ENCODE measurements at regions not wholly inside any gene's neighbourhood (a gene's known extent, or its start where the extent isn't known, plus 50 kb on each side); places are given as distances from the start of the nearest gene placed in this dataset.
A peak's percentile ranks its signal among the peaks of the same experiment; 100 is the strongest.
"Not testable (repeated sequence)": the region's sequence is repeated elsewhere in the genome, so short reads cannot be mapped to it uniquely, and the experiment has no call there.

DNA sequence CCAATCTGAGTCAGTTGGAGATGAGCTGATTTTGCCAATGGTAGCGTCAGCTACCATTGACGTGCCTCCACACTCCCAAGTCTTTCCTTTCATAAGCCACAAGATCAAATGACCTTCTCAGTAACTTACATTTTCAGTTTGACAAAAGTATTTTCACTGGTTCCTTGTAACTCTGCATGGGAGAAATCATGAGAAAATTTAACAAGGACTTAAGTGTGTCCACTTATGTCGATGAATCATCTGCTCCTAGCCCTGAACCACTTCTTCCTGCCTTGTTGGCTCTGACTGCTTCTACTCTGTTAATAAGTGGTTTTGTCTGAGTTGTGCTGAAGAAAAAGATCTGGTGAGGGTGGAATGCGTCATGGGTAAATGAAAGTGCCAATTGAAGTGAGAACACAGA lies 101.2 kb downstream of the NFKBIZ start:
- DNase-seq (ENCODE audit: low spot score) = peak; percentile 57

GRCh38 chr3:101950985-101951733 lies 101.8 kb downstream of the NFKBIZ start:
- DNase-seq (ENCODE audit: low spot score) = no peak

DNA sequence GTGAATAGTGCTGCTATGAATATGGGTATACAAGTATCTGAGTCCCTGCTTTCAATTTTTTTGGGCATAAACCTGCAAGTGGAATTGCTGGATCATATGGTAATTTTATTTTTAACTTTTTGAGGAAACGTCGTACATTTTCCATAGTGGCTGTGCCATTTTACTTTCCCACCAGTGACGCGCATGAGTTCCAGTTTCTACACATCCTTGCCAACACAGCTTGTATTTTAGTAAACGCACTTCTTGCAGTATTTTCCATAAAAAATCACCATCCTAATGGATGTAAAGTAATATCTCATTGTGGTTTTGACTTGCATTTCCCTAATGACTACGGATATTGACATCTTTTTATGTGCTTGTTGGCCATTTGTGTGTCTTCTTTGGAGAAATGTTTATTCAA lies 105.0 kb downstream of the NFKBIZ start:
- DNase-seq (ENCODE audit: low spot score) = no peak

DNA sequence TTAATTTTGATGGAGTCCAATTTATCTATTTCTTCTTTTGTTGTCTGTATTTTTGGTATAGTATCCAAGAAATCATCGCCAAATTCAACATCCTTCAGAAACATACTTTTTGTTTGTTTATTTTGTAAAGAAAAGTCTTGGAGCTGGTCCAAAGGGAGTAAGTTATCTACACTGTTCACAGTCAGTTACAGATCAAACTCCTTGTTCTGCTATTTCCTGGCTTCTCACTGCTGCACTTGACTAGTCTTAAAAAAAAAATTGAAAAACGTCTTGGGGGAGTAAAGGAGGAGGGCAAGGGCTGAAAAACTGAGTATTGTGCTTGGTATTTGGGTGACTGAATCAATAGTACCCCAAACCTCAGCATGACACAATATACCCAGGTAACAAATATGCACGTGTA lies 105.6 kb downstream of the NFKBIZ start:
- DNase-seq (ENCODE audit: low spot score) = no peak

DNA sequence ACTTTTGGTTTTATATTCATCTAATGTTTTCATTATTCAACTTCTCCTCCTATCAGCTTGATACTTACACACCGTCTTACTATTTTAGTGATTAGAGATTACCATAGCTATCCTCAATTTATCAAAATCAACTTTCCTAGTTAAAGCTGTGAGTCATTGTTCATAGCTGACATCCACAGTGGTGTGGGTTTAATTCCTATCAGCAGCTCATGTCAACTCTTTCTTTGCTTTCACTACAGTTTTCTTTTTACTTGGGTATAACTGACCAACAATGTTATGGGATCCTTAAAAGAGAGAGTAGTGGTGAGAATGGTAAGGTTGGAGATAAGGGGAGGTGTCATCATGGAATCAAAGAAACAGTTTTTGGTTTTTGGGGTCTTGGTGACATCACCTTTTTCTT lies 112.7 kb downstream of the NFKBIZ start:
- no peak for DNase-seq (ENCODE audit: low spot score)

DNA sequence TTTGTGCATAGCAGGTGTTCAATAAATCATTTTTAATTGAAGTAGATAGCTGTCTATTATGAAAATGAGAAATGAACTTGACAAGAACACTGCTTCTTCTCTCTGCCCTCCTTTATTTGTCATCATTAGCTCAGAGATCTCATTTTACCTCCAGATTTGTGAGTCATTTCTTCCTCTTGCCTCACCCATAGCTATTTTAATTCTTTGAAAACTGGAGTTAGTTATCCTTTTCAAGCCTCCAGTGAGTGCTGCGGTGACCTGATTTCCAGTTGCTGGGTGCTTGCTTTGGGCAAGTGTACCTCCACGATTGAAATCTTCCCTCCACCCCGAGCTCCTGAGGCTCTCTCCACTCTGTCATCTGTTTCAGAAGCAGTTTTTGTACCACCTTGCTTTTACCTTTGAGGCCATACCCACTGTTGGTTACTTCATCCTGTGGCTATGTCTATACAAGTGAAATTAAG lies 114.6 kb downstream of the NFKBIZ start:
- peak; percentile 31 for DNase-seq (ENCODE audit: low spot score)

GRCh38 chr3:101964861-101965260 lies 115.5 kb downstream of the NFKBIZ start:
- DNase-seq (ENCODE audit: low spot score) = no peak

DNA sequence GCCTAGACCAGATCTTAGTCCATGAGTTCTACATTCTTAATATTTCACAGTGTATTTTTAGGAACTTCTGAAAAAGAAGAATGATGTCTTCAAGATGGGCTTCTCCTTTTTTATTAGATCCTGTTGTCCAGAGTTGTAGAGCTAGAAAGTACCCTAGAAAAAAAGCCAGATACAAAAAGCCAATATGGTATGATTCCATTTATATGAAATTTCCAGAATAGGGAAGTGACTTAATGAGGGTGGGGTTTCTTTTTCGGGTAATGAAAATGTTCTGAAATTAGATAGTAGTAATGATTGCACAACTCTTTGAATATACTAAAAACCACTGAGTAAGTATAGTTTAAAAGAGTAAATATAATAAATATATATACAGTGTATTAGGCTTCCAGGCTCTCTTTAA lies 116.9 kb downstream of the NFKBIZ start:
- DNase-seq (ENCODE audit: low spot score) = no peak

DNA sequence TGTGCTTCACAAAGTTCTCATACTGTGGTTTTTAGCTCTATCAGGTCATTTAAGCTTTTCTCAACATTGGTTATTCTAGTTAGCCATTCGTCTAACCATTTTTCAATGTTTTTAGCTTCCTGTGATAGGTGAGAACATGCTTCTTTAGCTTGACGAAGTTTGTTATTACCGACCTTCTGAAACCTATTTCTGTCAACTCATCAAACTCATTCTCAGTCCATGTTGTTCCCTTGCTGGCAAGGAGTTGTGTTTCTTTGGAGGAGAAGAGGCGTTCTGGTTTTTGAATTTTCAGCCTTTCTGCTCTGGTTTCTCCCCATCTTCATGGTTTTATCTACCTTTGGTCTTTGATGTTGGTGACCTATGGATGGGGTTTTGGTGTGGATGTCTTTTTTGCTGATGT lies 120.9 kb downstream of the NFKBIZ start:
- no peak for DNase-seq (ENCODE audit: low spot score)

DNA sequence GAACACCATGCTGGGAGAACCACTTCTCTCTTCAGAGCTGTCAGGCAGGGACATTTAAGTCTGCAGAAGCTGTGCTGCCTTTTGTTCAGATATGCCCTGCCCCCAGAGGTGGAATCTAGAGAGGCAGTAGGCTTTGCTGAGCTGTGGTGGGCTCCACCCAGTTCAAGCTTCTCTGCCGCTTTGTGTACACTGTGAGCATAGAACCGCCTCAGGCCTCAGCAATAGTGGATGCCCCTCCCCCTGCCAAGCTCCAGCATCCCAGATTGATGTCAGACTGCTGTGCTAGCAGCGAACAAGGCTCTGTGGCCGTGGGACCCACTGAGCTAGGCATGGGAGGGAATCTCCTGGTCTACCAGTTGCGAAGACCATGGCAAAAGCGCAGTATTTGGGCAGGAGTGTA lies 121.6 kb downstream of the NFKBIZ start:
- no peak for DNase-seq (ENCODE audit: low spot score)

DNA sequence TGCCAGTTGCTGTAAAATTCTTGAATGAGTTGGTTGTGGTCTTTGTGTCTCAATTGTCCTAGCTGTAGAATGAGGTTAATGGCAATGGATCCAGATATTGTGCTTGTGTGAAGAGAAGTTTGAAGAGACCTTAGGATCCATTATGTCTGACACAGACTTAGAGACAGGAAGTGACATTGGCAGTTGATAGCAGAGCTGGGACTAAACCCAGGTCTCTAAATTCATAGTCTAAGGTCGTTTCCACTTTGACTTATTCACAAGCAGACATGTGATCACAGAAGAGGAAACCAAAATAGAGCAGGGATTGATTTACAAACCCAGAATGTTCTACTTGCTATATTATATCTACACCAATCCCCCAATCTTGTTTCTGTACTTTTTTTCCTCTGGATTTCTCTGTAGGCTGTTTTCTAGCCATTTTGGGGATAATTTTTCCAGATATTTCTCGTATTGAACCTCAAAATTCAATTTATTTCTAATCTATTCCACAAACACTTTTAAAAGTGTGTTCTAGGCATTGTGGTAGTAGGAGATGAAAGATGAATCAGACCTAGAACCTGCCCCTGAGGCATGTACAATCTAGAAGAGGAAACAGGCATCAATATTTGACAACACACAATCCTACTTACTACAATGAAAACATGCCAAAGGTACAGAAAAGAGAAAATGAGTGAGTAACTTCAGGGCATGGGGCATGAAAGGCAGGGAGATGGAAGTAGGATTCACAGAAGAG lies 123.3 kb downstream of the NFKBIZ start:
- DNase-seq (ENCODE audit: low spot score) = no peak

DNA sequence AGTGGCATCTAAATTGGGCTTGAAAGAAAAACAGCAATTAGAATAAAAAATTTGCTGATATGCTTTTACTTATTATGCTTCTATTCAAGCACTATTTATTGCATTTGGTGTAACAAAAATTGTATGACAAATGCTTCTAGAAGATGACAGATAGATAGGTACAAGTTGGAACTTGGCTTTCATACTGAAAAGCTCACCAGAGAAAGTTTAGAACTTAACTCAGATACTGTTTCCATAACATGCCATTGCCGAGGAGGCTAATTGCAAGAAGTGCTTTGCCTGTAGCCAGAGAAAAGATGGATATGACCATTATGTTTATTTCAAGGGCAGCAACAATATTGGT lies 123.8 kb downstream of the NFKBIZ start:
- no peak for DNase-seq (ENCODE audit: low spot score)

DNA sequence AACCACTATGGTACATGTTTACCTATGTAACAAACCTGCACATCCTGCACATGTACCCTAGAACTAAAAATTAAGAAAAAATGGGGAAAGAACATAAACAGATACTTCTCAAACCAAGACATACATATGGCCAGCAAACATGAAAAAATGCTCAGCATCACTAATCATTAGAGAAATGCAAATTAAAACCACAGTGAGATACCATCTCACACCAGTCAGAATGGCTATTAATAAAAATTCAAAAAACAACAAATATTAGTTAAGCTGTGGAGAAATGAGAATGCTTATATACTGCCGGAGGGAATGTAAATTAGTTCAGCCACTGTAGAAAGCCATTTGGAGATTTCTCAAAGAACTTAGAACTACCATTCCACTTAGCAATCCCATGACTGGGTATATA lies 126.1 kb downstream of the NFKBIZ start:
- not testable (repeated sequence) for DNase-seq (ENCODE audit: low spot score)

GRCh38 chr3:101976473-101976872 lies 127.2 kb downstream of the NFKBIZ start:
- no peak for DNase-seq (ENCODE audit: low spot score)

- no peak for DNase-seq (ENCODE audit: low spot score)
Observed at GRCh38 chr3:101978348-101978747, 129.0 kb downstream of the NFKBIZ start.

DNA sequence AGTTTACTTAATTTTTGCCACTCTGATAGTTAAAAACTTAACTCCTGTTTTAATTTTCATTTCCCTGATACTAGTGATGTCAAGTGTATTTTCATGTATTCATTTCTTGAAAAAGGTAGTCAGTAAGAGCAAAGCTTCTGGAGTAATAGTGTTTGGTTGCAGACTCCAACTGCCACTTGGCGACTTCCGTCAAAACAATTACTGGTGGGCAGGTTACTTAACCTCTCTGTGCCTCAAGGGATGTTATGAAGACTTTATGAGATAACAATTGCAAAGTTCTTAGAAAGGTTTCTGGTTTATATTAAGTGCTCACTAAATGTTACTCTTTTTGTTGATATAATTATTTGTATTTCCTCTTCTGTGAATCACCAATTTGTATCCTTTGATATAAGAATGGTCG lies 129.7 kb downstream of the NFKBIZ start:
- no peak for DNase-seq (ENCODE audit: low spot score)

DNA sequence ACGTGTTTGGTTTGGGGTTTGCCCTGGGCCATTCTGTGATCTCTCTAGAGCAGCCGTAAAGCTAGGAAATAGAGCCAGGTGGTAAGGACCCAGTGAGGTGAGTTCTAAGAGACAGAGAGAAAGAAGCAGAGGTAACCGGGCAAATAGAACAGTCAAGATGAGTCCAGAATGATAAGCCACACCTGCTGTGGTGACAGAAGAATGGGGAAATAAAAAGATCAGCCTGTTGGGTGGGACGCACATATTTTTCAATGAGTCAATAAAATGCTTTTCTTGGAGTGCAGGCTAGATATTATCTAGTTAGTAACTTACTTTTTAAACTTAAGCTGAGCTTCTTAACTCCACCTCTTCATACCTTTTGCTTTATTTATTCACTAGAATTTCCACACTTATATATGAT lies 135.0 kb downstream of the NFKBIZ start:
- no peak for DNase-seq (ENCODE audit: low spot score)

DNA sequence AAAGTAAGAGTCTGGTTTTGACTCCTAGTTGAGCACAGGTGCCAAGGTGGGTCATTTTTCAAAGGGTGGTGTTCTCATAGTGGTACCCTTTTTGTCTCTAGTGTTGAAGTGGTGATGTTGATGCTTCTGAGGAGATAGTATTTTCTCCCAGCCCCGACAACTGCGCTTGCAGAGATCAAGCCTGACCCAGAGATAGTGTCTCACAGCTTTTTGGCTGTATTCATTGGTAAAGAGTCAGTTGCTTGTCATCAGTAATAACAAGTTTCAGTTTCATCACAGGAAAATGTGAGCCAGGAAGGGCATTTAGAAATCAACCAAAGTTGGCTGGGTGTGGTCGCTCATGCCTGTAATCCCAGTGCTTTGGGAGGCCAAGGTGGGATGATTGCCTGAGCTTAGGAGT lies 139.3 kb downstream of the NFKBIZ start:
- peak; percentile 62 for DNase-seq (ENCODE audit: low spot score)

GRCh38 chr3:101989578-101990200 lies 140.4 kb downstream of the NFKBIZ start:
- no peak for DNase-seq (ENCODE audit: low spot score)

DNA sequence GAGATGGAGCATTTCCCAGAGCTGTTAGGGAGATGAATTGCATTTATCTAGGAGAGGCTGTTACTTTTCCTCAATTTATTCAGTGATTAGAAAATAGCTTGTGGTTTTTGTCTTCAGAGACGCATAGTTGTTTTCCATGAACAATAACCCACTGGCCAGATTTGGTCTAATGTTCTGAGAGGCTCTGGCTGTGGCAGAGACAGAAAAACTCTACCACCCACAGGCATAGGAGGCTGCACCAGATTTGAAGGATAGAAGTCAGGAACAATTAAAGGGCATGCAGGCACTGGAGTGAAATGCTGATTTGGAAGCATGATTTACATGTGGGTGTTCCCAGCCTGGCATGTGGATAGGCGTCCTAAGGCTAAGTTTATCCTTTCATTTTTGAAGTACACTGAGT lies 143.5 kb downstream of the NFKBIZ start:
- DNase-seq (ENCODE audit: low spot score) = no peak

DNA sequence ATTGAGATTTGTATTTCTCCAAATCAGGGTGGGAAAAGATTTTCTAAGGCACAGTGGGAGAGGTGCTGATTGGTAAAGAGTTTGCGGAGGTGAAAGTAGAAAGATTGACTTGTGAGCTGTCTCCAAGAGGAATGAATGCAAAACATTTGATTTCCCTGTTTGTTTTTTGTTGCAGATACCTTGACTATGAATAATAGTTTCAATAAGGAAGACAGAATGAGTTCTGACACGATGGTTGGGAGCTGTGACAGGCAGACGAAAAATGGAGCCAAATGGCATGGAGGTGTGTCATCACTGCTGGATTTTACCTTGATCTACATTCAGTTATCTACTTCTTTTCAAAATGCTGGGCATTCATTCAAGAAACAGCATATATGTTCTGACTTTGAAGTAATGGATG lies 145.1 kb downstream of the NFKBIZ start:
- no peak for DNase-seq (ENCODE audit: low spot score)

GRCh38 chr3:101995371-101996046 lies 146.2 kb downstream of the NFKBIZ start:
- DNase-seq (ENCODE audit: low spot score) = no peak

DNA sequence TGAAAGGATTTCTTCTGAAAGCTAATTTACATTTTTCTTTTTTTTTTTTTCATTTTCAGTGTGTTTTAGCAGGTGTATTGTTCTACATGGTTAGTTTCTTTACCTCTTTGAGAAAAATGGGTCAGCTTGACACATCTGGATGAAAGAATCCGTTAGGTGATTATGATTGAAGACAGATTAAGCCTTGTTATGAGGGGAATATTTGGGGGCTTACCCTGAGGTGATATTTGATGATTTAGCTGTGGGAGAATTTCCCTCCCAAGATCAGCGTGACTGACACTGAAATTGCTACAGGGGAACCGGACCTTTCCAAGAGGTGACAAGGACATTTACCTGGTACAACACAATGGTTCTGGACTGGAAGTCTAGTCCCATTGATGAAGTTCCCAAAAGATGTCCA lies 147.5 kb downstream of the NFKBIZ start:
- no peak for DNase-seq (ENCODE audit: low spot score)
